Endothelial cell of hepatic sinusoid (primary cell): ENCODE measurements at regions not wholly inside any gene's neighbourhood (a gene's known extent, or its start where the extent isn't known, plus 50 kb on each side); places are given as distances from the start of the nearest gene placed in this dataset.

Experiments
- in situ Hi-C: cut with HindIII; loops from 2 replicates; pipeline ENCODE4 v1.10.0; 2017; ENCODE audit warnings: low sequenced_read_pairs

GRCh38 chr12:114302606-114303315 is 103.2 kb downstream of the TBX5 start:
- in situ Hi-C loops: no loop called here

GRCh38 chr12:114302117-114302516 is 103.8 kb downstream of the TBX5 start:
- in situ Hi-C loops: no loop called here

GRCh38 chr12:114294303-114294685 is 111.7 kb downstream of the TBX5 start:
- in situ Hi-C loops: no loop called here

GRCh38 chr12:114293571-114294302 is 112.2 kb downstream of the TBX5 start:
- in situ Hi-C loops: no loop called here

GRCh38 chr12:114293073-114293472 is 112.9 kb downstream of the TBX5 start:
- in situ Hi-C loops: no loop called here

- in situ Hi-C loops: no loop called here
These were observed 114.4 kb downstream of the TBX5 start for GRCh38 chr12:114291389-114292060.

GRCh38 chr12:114287821-114288525 is 118.0 kb downstream of the TBX5 start:
- in situ Hi-C loops: no loop called here

GRCh38 chr12:114286145-114286544 is 119.8 kb downstream of the TBX5 start:
- in situ Hi-C loops: no loop called here

GRCh38 chr12:114285554-114285953 is 120.4 kb downstream of the TBX5 start:
- in situ Hi-C loops: no loop called here

- in situ Hi-C loops: no loop called here
These were observed 121.9 kb downstream of the TBX5 start for GRCh38 chr12:114284041-114284440.

GRCh38 chr12:114275932-114276785 is 129.8 kb downstream of the TBX5 start:
- in situ Hi-C loops: no loop called here

GRCh38 chr12:114275086-114275485 is 130.9 kb downstream of the TBX5 start:
- in situ Hi-C loops: no loop called here

- in situ Hi-C loops: no loop called here
These were observed 131.8 kb downstream of the TBX5 start for GRCh38 chr12:114274131-114274530.

GRCh38 chr12:114272605-114273004 is 133.3 kb downstream of the TBX5 start:
- in situ Hi-C loops: no loop called here

GRCh38 chr12:114272071-114272470 is 133.9 kb downstream of the TBX5 start:
- in situ Hi-C loops: no loop called here

- in situ Hi-C loops: no loop called here
These were observed 136.8 kb downstream of the TBX5 start for GRCh38 chr12:114269153-114269552.

GRCh38 chr12:114266536-114266935 is 139.4 kb downstream of the TBX5 start:
- in situ Hi-C loops: no loop called here

GRCh38 chr12:114265036-114265435 is 140.9 kb downstream of the TBX5 start:
- in situ Hi-C loops: no loop called here

- in situ Hi-C loops: no loop called here
These were observed 142.7 kb downstream of the TBX5 start for GRCh38 chr12:114263056-114263805.

GRCh38 chr12:114257687-114258086 is 148.3 kb downstream of the TBX5 start:
- in situ Hi-C loops: no loop called here
